NT2/D1 (cell line): ENCODE measurements at regions not wholly inside any gene's neighbourhood (a gene's known extent, or its start where the extent isn't known, plus 50 kb on each side); places are given as distances from the start of the nearest gene placed in this dataset.

ENCODE experiments used
- SUZ12 ChIP-seq: IDR thresholded peaks from 2 replicates; pipeline ENCODE4 v1.6.1; 2011; ENCODE audit not compliant: insufficient read length, insufficient read depth; ENCODE audit errors: extremely low read depth
- YY1 ChIP-seq: IDR thresholded peaks from 2 replicates; pipeline ENCODE4 v1.6.1; 2011; ENCODE audit not compliant: insufficient read length, insufficient read depth
- ZNF274 ChIP-seq: IDR thresholded peaks from 2 replicates; pipeline ENCODE4 v1.6.1; 2011; ENCODE audit warnings: mild to moderate bottlenecking, low read depth, low read length

- TF ChIP-seq YY1 (no peak), ZNF274 (no peak), SUZ12 (no peak)
Measured at GRCh38 chr10:130300608-130301020, 164.4 kb downstream of the GLRX3 start.
